Lower leg skin (tissue), 4 donors: ENCODE measurements at regions not wholly inside any gene's neighbourhood (a gene's known extent, or its start where the extent isn't known, plus 50 kb on each side); places are given as distances from the start of the nearest gene placed in this dataset.
"Not testable (repeated sequence)": the region's sequence is repeated elsewhere in the genome, so short reads cannot be mapped to it uniquely, and the experiment has no call there.

Source experiments
- DNase-seq, 2 donors: peaks; one replicate each; pipeline ENCODE4 v3.0.0-alpha.2; 2019; ENCODE audit warnings: low spot score in 2 of 2
- H3K4me3 ChIP-seq: fragments of 200-600 bp; sonication (generic); 2 replicates; pipeline ENCODE4 v1.5.1; 2017; ENCODE audit warnings: mild to moderate bottlenecking, low read depth; ENCODE audit not compliant: poor library complexity, severe bottlenecking
- CTCF ChIP-seq, 3 donors: fragments of 450-650 bp; IDR thresholded peaks; one replicate each; pipeline ENCODE4 v1.5.1; 2016; ENCODE audit warnings: antibody characterized with exemption in 3 of 3, mild to moderate bottlenecking in 3 of 3, moderate library complexity in 2 of 3
- POLR2A ChIP-seq, 2 donors: fragments of 450-650 bp; IDR thresholded peaks; one replicate each; pipeline ENCODE4 v1.6.1; 2016 to 2017; ENCODE audit warnings: antibody characterized with exemption in 2 of 2, mild to moderate bottlenecking in 1 of 2, moderate library complexity in 1 of 2
- WGBS, 2 donors: methylation state at CpG; one replicate each; pipeline ENCODE4 v1.1.5; 2018; 5-methylcytosine and 5-hydroxymethylcytosine counted together
- intact Hi-C: fragments of 100-400 bp; cut with DNase I; formaldehyde crosslinking; loops from one replicate; pipeline ENCODE4 v1.15.0; 2023; ENCODE audit warnings: low total_unique reads

- no peak for TF ChIP-seq POLR2A (IDR thresholded peaks at IDR 0.05)
- TF ChIP-seq CTCF (IDR thresholded peaks at IDR 0.05), result no peak
- 75% methylated on average over 7 of the region's 7 CpGs for WGBS, 2 donors
- DNase-seq, result no peak
- intact Hi-C loops, result no loop called here
- H3K4me3 ChIP-seq, result no peak overlapping the region
Observed at GRCh38 chr2:182597570-182598295, 118.3 kb upstream of the DNAJC10 start.

GRCh38 chr2:182598626-182599025 lies 117.4 kb upstream of the DNAJC10 start:
- DNase-seq, result no peak
- H3K4me3 ChIP-seq, result no peak overlapping the region
- intact Hi-C loops, result no loop called here
- TF ChIP-seq CTCF (IDR thresholded peaks at IDR 0.05), result no peak
- TF ChIP-seq POLR2A (IDR thresholded peaks at IDR 0.05), result no peak
- 94 to 95% methylated on average over 5 of the region's 5 CpGs for WGBS, 2 donors

GRCh38 chr2:182605166-182605565 lies 110.9 kb upstream of the DNAJC10 start:
- intact Hi-C loops, result no loop called here
- H3K4me3 ChIP-seq, result no peak overlapping the region
- no peak for TF ChIP-seq CTCF (IDR thresholded peaks at IDR 0.05)
- no peak for TF ChIP-seq POLR2A (IDR thresholded peaks at IDR 0.05)
- DNase-seq, result no peak
- 91 to 98% methylated on average over 4 of the region's 4 CpGs for WGBS, 2 donors

- TF ChIP-seq CTCF (IDR thresholded peaks at IDR 0.05) (no peak), POLR2A (IDR thresholded peaks at IDR 0.05) (no peak)
Observed at GRCh38 chr2:182606728-182607681, 109.1 kb upstream of the DNAJC10 start.

GRCh38 chr2:182608181-182608845 lies 107.7 kb upstream of the DNAJC10 start:
- WGBS, 2 donors, result 93 to 96% methylated on average over 28 to 47 of the region's 48 CpGs
- no peak overlapping the region for H3K4me3 ChIP-seq
- no peak for DNase-seq
- intact Hi-C loops, result no loop called here
- no peak for TF ChIP-seq CTCF (IDR thresholded peaks at IDR 0.05)
- TF ChIP-seq POLR2A (IDR thresholded peaks at IDR 0.05), result no peak

More at GRCh38 chr2:182606728-182607681, 109.1 kb upstream of the DNAJC10 start:
- DNase-seq, result no peak
- no peak overlapping the region for H3K4me3 ChIP-seq
- 88% methylated on average over 8 of the region's 8 CpGs for WGBS, 2 donors
- intact Hi-C loops, result no loop called here

- WGBS, 2 donors, result 89 to 94% methylated on average over 4 of the region's 4 CpGs
- intact Hi-C loops, H3K4me3 ChIP-seq, DNase-seq: not testable (repeated sequence)
Observed at GRCh38 chr2:182609005-182609404, 107.1 kb upstream of the DNAJC10 start.
